GM04503 (cell line): ENCODE measurements at regions not wholly inside any gene's neighbourhood (a gene's known extent, or its start where the extent isn't known, plus 50 kb on each side); places are given as distances from the start of the nearest gene placed in this dataset.

Source experiments
- DNase-seq: peaks from one replicate; pipeline ENCODE4 v3.0.0-alpha.2; 2012; ENCODE audit warnings: low read depth

- no peak for DNase-seq
Measured at GRCh38 chr9:129487658-129488483, 133.0 kb downstream of the C9orf50 start.

DNA sequence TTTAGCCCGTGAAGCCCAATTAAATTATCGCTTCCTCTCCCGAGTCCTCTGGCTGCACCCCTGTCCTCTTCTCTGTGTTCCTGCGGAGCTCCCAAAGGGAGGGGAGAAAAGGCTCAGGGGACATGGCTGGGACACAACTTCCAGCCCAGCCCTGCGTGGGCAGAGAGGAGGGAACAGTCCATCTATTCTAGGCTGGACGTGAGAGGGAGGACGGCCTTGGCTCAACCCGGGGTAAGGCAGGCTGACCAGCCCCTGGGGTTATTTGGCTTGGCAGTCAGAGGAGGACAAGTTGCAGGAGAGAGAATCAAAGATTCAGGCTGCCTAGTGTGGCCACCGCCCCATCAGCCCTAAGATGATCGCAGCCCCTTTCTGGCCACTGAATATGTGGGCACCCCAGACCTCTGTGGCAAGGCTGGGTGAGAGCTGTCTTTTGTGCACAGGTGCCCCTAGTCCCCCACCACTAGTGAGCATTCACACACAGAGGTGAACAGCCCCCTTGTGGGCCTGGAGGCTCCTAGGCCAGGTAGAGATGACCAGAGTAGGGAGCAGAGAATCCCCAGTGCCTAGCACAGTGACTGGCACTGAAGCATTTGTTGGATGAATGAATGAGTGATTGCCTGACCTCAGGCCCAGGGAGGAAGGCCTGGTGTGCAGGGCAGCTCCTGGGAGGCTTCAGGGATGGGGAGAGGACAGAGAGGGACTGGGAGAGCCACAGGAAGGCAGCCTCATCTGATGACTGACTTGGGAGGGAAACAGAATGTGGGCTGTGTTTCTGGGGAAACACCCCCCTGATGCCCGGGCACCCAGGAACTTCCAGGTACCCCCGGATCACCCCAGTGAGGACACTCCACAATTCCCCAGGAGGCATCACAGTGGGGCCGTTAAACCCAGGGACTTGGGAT, 133.9 kb downstream of the C9orf50 start:
- no peak for DNase-seq

DNA sequence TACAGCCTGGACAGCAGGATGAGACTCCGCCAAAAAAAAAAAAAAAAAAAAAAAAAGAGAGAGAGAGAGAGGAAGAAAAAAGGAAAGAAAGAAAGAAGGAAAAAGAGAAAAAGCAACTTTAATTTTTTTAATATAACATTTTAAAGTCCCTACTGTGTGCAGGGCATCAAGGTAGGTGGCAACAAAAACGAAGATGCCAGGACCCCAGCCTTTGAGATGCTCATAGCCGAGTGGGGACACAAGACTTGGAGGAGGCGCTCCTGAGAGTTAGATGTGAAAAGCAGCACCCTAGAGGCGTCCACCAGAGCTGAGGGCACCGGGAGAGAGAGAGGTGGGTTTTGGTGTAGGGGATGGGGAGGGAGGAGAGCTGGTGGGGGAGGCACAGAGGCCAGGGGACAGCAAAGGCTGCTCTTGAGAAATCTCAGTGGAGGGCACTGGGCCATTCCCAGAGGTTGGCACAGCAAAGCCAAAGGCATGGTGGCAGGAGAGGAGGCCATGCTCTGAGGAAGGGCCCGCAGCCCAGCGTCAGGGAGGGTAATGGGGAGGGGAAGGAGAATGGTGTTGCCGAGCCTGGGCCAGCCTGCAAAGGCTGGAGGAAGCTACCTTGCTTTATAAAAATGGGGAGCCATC, 135.6 kb downstream of the C9orf50 start:
- DNase-seq: no peak

DNA sequence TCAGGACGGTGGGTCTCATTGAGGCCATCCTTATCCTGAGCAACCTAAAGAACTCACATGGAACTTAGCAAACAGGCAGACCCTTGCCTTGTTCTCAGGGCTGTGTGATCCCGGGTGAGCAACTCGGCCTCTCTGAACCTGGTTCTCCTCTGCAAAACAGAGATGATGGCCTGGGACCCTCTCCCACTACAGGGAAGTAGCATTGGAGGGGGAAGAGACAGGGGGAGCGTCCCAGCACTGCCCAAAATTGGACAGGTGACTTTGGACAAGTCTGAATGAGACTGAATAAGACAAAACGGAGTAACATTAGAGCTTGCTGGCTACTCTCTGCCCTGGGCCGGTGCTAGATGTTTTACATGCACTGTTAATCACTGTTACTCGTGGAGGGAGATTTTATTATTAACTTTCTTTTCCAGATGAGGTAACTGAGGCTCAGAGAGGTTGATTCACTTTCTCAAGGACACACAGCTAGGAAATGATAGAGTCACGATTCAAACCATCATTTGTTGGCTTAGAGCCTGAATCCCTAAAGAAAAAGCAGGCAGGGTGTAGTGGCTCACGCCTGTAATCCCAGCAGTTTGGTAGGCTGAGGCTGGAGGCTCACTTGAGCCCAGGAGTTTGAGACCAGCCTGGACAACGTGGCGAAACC, 136.4 kb downstream of the C9orf50 start:
- DNase-seq: no peak

DNA sequence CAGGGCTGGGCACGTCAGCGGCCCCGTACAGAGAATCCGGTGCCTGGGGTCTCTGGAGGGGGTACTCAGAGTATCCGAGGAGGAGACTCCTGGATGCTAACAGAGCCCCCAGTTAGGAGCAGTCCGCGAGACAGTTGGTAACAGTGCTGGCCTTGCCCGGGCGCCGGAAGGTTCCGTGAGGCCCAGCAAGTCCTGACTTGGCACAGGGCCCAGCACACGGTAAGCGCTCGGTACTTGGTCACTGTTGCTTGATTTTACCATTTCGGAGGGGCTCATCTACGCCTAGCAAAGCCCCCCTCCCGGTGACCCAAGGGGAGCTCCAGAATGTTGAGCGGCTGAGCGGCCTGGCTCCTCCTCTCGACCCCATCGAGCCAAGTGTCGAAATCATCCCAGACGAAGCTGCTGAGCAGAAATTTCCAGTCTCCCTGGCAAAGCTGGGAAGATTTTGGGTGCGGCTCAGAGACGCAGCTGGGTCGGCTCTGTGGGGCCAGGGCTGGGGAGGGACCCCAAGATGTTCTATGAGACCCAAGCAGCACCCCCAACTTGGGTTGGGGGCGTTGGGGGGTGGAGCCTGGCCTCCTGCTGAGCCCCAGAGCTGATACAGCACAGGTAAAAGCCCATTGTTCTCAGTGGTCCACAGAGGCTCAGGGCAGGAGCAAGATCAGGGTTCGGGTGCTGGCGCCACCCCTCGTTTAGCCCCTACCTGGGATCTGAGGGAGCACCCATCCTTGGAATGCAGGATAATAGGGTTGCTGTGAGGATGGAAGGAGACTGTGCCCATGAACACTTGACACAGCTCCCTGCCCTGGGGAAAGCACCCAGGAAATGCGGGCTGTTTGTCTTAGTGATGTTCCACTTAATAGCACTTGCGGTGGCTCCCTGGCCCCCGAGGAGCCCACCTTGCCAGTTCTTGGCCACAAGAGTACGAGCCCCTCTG, 137.2 kb downstream of the C9orf50 start:
- no peak for DNase-seq

DNA sequence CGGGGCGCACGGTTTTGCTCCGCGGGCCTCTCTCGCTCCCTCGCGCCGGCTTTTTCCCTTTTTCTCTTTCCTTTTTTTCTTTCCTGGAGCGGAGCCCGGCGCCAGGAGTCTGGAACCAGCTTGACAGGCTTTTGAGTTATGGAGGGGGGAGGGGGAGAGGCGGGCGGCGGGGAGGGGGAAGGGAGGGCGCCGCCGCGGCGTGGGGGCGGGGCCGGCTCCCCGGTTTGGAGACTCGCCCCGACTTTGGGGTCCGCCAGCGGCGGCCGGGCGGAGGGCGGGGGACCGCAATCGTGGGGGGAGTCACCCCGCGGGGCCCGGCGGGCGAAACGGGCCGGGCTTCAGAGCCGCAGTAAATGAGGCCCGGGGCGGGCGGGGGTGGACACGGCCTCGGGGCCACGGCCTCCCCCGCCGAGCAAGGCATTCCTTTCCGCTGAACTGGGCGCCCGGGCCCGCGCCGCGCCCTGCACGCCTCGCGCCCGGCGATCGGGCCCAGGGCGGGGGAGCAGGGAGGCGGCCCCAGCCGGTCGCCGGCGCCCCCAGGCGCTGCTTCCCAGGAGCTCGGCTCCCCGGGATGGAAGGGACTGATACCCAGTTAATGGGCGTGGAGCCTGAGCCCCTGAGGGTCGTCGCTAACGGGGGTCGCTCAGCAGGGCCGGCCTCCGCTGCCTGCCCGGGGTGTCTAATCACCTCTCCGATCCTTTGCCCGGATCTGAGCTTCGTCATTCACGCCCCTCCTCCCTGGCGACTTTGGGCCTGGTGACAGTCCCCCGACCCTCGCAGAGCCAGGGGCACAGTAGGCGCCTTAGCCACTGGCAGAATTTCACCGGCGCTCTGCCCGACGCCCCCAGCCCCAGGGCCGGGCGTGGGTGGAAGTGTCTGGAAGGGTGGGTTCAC, 138.1 kb downstream of the C9orf50 start:
- DNase-seq: no peak

GRCh38 chr9:129481810-129482511, 138.9 kb downstream of the C9orf50 start:
- no peak for DNase-seq

GRCh38 chr9:129481424-129481809, 139.5 kb downstream of the C9orf50 start:
- DNase-seq: no peak

DNA sequence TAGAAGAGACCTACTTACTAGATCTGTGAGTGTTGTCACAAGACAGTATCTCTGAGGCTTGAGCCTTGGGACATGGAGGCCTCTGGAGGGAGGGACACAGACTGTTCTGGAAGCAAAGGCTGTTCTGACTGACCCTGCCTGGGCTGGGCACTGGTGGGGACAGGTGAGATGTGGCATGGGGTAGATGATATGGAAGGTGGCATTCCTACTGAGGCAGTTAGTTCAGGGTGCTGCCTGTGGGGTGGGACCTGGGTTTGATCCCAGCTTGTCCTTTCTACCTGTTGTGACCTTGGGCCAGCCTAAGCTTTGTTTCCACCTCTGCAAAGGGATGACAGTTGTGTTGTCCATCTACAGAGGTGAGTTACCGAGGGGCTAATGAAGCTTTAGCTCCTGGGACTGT, 140.2 kb downstream of the C9orf50 start:
- no peak for DNase-seq

GRCh38 chr9:129480227-129480626, 140.7 kb downstream of the C9orf50 start:
- no peak for DNase-seq

- no peak for DNase-seq
Measured at GRCh38 chr9:129479631-129480011, 141.3 kb downstream of the C9orf50 start.

GRCh38 chr9:129478961-129479630, 141.8 kb downstream of the C9orf50 start:
- no peak for DNase-seq

- no peak for DNase-seq
Measured at GRCh38 chr9:129478461-129478860, 142.4 kb downstream of the C9orf50 start.

DNA sequence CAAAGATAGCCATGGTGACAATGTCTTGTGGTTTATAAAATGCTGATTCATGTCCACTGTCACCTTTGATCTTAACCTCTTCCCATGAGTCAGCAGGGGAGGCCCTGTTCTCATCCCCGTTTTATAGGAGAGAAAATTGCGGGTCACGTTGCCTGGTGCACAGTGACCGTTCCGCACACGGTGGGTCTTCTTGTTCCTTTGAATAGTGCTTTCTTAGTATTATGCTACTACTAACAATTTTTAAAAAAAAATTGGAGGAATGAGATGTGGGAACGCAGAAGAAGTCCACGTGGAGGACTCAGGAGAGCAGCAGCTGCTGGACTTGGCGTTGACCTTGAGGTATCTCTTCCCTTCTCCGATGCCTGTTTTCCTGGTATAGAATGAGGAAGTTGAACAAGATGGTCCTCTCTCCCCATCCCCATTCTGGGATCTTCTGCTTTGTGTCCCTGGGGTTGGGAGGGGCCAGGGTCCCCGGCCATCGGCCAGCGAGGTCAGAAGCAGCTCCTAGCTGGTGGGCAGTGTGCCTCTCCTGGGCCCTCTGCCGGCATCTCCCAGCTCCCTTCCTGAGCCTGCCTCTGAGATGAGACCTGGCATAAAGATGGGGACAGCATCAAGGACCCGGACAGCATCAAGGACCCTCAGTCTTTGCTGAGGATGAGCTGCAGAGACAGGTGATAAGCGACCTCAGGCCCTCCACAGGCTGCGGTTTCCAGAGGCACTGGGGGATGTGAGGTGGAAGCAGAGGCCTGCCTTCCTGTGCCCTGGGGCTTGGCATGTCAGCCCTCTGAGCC, 143.9 kb downstream of the C9orf50 start:
- DNase-seq: no peak

DNA sequence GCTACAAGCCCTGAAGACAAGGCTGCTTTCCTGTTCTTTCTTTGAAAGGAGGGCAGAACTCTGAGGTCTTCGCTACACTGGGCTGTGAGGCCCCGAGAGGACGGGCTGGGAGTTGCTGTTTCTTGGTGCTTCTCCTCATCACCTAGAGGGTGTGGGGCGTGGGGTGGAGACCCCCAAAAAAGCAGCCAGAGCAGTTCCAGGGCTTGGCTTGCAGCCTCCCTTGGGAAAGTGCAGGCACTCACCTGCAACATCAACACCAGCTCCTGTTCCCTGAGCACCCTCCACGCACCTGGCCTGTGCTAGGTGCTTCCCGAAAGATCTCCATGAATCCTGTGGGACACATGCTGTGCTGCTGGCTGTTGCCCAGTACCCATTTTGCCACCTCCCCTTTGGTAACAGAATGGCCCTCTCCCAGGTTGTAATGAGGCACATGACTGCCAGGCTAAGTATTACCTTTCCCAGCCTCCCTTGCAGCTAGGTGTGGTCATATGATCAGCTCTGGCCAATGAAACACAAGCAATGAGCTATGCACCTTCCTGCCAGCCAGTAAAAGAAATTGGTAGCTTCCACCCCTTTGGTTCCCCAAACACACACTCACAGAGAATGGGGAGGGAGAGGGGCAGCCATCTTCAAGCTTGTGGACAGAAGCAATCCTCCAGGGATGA, 146.0 kb downstream of the C9orf50 start:
- no peak for DNase-seq

DNA sequence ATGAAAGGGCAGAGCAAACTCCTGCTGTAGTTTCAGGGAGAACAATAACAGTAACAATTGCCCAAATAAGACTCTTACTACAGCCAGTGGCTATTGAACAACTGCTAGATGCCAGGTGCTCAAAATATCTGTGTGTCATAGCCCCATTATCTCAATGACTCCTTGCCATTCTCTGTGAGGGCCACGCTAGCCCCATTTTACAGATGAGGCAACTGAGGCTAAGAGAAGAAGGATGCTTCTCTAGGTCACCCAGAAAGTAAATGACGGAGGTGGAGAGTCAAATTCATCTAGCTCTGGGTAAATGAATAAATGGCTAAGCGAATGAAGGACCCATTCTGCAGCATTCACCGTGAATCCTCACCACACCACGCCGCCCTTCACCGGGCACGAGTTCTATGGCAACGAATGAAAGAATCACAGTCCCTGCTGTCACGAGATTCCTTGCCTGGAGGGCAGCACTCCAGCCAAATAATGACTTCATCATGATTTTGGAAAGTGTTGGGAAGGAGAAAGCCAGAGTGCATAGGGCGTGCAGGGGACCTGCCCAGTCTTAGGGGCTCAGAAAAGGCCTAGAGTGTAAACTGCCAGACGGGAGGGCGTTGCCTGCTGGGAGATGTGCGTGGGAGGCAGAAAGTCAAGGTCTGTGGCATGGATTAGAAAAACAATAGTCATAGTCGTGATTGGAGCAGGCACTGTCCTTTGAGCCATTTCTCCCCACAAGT, 147.2 kb downstream of the C9orf50 start:
- DNase-seq: no peak

DNA sequence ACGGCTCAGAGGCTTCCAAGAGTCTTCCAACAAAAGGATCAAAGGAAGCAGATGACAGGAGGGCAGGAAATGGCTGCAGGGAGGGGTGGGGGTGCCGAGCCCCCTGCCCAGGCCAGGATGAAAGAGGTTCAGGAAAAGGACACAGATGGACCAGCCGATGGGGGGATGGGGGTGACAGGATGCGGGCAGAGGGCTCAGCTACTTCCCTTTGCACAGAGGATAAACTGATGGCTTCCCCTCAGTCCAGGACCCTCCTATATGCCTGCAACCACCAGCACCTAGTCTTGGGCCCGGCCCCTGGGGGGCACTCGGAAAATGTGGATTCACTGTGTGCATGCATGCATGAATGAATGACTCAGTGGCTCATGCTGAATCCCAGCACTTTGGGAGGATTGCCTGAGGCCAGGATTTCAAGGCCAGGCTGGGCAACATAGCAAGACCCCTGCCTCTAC, 148.2 kb downstream of the C9orf50 start:
- no peak for DNase-seq
